ENCODE measurements at regions not wholly inside any gene's neighbourhood (a gene's known extent, or its start where the extent isn't known, plus 50 kb on each side); places are given as distances from the start of the nearest gene placed in this dataset.

DNA sequence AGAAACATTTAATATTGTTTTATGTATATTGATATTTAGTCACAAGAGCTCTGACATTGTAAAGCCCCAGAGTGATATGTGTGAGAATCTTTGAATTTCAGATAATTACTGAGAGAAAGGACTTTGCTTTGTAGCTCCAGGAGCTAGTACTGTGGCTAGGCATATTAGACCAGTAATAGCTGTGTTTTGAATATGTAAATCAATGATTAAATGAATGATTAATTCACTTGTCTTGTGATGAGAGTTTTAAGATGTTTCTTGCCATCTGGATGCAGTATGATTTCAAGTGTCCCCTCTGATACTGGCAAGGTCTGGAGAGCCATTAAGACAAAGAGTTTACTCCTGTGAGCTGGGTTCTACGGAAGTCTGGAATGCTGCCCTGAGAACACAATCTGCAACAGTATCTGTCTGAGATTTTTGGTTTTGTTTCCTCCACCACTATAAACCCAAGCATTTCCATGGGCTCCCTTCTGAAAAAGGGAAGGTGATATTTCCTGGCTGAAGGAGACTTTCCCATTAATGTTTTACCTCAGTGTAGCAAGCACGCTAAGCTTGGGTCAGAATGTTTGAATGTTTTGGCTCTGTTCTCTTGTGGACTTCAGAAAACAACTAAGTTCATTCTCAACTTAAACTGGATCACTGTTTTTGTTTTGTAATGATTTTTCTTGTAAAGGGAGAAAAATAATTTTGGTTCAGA, 61.3 kb upstream of the BICC1 start:
- in situ Hi-C loops (cut with HindIII; ENCODE audit: low pct_ligation_motif_present, low pct_unique_long_range_greater_than_20kb, low sequenced_read_pairs): no loop called here
- DNase-seq: peak; percentile 39

DNA sequence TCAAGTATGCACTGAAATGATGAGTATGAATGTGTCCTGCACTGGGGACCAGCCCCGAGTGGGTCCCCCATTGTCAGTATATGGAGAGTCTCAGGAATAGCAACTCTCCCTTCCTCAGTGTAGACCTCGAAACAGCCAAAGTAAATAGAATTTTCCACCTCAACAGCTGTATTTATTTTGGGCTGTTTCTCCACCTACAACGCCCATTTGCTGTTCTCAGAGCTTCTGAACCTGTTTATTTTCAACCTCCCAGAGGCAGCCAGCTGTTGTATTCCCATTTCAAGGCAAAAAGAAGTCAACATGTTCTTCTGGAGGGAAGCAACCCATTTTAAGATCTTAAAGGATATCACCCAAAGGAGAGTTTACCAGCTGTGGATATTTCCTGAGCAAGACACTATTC, 59.6 kb upstream of the BICC1 start:
- in situ Hi-C loops (cut with HindIII; ENCODE audit: low pct_ligation_motif_present, low pct_unique_long_range_greater_than_20kb, low sequenced_read_pairs): no loop called here
- DNase-seq: no peak

GRCh38 chr10:58456179-58456578, 56.5 kb upstream of the BICC1 start:
- no peak for DNase-seq
- in situ Hi-C loops (cut with HindIII; ENCODE audit: low pct_ligation_motif_present, low pct_unique_long_range_greater_than_20kb, low sequenced_read_pairs): no loop called here

- in situ Hi-C loops (cut with HindIII; ENCODE audit: low pct_ligation_motif_present, low pct_unique_long_range_greater_than_20kb, low sequenced_read_pairs): no loop called here
- DNase-seq: no peak
These were observed 54.7 kb upstream of the BICC1 start for GRCh38 chr10:58457761-58458616.

DNA sequence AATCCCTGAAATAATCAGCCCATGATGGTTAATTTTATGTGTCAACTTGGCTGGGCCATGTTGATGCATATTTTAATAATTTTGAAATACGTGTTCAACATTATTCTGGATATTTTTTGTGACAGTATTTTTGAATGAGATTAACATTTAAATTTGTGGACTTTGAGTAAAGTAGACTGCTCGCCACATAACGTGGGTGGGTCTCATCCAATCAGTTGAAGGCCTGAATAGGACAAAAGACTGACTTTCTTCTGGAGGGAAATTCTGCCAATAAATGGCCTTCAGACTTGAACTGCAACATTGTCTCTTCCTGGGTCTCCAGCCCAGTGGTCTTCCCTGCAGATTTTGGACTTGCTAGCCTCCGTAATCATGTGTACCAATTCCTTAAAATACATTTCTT, 53.6 kb upstream of the BICC1 start:
- in situ Hi-C loops (cut with HindIII; ENCODE audit: low pct_ligation_motif_present, low pct_unique_long_range_greater_than_20kb, low sequenced_read_pairs): no loop called here
- no peak for DNase-seq

DNA sequence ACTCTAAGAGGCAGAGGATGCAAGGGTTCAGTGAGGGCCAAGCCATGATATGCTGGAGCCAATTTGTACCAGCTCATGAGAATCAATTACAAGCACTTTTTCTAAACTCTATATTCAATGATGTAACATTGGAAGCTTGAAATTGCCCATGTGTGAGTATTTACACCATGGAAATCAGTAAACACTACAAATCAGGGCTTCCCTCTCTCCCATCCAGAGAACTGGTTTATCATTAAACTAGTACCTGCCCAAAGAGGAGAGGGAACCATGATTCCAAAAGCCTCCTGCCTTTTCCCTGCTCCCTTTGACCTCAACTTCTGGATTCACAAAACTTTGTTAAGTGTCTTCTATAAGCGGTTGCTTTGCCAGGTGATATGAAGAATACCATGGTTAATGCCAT, 52.5 kb upstream of the BICC1 start:
- in situ Hi-C loops (cut with HindIII; ENCODE audit: low pct_ligation_motif_present, low pct_unique_long_range_greater_than_20kb, low sequenced_read_pairs): no loop called here
- no peak for DNase-seq

DNA sequence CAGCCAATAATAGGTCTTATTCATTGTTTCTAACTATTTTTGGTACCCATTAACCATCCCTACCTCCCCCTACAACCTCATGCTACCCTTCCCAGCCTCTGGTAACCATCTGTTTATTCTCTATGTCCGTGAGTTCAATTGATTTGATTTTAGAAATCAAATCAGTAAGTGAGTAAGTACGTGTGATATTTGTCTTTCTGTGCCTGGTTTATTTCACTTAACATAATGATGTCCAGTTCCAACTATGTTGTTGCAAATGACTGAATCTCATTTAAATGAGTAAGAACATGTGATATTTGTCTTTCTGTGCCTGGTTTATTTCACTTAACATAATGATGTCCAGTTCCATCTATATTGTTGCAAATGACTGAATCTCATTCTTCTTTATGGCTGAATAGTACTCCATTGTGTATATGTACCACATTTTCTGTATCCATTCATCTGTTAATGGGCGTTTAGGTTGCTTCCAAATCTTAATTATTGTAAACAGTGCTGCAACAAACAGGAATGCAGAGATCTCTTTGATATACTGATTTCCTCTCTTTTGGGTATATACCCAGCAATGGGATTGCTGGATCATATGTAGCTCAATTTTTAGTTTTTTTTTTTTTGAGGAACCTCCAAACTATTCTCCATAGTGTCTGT, 49.7 kb upstream of the BICC1 start:
- in situ Hi-C loops (cut with HindIII; ENCODE audit: low pct_ligation_motif_present, low pct_unique_long_range_greater_than_20kb, low sequenced_read_pairs): no loop called here
- DNase-seq: no peak
